Epithelial cell of proximal tubule (primary cell): ENCODE measurements at regions not wholly inside any gene's neighbourhood (a gene's known extent, or its start where the extent isn't known, plus 50 kb on each side); places are given as distances from the start of the nearest gene placed in this dataset.
"Not testable (repeated sequence)": the region's sequence is repeated elsewhere in the genome, so short reads cannot be mapped to it uniquely, and the experiment has no call there.

Experiments used
- DNase-seq: peaks from one replicate; pipeline ENCODE4 v3.0.0-alpha.2; 2011; ENCODE audit warnings: low read depth
- H3K4me3 ChIP-seq: 2 replicates; pipeline ENCODE4 v1.5.1; 2011; ENCODE audit warnings: low read depth, mild to moderate bottlenecking, low read length
- TF ChIP-seq, protein P1 (sequence below): conservative IDR thresholded peaks from 2 replicates; pipeline ENCODE4 v1.5.1; 2012; ENCODE audit warnings: low read depth, mild to moderate bottlenecking, low read length

DNA sequence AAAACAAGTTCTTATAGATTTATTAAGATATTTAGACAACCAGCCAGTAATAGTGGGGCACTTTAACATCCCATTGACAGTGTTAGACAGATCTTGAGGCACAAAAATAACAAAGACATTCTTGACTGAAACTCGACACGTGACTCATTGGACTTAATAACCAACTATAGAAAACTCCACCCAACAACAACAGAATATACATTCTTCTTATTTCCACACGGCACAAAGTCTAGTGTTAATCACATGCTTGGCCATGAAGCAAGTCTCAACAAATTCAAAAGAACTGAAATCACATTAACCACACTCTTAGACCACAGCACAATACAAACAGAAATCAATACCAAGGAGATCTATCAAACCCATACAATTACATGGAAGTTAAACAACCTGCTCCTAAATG lies 138.1 kb downstream of the ARL5B start:
- DNase-seq: no peak
- TF ChIP-seq, protein P1, sequence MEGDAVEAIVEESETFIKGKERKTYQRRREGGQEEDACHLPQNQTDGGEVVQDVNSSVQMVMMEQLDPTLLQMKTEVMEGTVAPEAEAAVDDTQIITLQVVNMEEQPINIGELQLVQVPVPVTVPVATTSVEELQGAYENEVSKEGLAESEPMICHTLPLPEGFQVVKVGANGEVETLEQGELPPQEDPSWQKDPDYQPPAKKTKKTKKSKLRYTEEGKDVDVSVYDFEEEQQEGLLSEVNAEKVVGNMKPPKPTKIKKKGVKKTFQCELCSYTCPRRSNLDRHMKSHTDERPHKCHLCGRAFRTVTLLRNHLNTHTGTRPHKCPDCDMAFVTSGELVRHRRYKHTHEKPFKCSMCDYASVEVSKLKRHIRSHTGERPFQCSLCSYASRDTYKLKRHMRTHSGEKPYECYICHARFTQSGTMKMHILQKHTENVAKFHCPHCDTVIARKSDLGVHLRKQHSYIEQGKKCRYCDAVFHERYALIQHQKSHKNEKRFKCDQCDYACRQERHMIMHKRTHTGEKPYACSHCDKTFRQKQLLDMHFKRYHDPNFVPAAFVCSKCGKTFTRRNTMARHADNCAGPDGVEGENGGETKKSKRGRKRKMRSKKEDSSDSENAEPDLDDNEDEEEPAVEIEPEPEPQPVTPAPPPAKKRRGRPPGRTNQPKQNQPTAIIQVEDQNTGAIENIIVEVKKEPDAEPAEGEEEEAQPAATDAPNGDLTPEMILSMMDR: no peak
- H3K4me3 ChIP-seq: no peak overlapping the region

DNA sequence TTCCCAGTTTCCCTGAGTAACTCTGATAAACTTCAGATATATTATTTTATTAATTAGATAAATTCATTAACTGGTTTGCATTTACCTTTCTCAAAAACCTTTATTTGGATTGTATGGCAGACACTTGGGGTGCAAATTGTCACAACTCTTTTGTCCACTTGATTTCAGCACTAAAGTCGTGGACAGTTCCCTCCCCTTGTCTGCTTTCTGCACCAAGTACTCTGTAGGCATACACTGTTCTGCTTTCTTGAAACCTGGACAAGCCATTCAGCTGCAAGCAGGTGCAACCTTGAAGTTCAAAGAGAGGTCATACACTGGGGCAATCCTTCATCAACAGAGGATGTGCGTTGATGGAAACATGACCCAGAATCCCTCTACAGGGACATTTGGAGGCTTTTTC lies 162.9 kb downstream of the ARL5B start:
- DNase-seq: no peak
- TF ChIP-seq, protein P1: no peak
- no peak overlapping the region for H3K4me3 ChIP-seq

DNA sequence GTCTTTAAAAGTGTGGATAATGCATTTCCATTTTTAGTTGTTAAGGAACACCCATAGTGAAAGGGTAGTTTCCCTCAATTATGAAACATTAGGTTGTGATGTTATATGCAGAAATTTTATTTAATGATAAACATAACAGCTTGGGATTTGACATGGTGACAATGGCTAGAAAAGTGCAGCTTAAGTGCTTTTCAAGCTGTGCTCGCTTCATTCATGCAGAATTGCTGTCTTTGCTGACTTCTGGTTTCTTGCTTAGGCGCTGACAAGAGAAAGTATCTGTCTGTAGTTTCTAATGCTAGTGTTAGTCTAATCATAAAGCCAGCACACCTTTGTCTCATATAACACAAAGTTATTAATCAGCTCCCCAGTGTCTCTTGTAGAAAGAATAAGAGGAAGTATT lies 170.0 kb downstream of the ARL5B start:
- no peak for DNase-seq
- no peak overlapping the region for H3K4me3 ChIP-seq
- TF ChIP-seq, protein P1: no peak

DNA sequence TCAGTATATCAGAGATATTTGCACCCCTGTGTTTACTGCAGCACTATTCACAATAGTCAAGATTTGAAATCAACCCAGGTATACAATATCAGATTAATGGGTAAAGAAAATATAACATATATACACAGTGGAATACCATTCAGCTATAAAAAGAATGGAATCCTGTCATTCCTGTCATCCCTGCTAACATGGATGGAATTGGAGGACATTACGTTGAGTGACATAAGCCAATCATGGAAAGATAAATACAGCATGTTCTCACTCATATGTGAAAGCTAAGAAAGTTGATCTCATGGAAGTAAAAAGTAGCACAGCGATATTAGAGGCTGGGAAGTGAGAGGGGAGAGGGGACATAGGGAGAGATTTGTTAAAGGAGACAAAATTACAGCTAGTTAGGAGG lies 171.0 kb downstream of the ARL5B start:
- TF ChIP-seq, protein P1: no peak
- no peak for DNase-seq
- no peak overlapping the region for H3K4me3 ChIP-seq

DNA sequence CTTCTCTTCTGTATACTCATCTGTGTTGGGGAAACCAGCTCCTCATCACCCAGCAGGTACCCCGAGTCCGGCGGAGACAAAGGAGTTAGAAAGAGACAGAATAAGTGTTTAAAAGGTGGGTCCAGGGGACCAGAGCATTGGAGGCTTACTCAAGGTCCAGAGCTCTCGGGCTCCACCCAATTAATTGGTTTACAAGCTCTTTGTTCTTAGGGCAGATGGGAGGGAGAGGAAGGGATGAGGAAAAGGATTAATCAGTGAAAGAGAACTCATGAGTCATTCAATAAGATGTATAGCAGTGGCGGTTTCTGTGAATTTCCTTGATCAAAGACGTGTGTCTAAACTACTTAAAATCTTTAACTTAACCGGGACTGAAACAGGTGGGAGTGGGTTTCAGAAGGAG lies 192.0 kb upstream of the MALRD1 start:
- DNase-seq, H3K4me3 ChIP-seq: not testable (repeated sequence)

DNA sequence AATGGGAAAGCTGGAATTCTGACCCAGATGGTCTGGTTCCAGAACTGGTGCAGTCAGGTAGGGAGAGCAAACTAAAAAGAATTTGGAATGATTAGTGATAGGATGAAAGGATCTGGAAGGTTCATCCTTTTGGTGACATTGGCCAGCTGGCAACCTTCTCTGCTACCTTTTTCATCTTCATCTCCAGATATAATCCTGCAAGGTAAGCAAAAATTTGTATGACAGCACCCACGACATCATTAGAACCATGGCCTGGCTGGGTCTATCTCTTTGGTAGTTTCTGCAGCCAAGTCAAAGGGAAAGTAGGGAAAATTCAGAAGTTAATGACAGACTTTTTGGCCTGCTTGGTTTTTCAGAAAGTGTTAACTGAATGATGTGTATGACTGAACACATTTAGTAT lies 188.9 kb upstream of the MALRD1 start:
- no peak overlapping the region for H3K4me3 ChIP-seq
- TF ChIP-seq, protein P1: no peak
- no peak for DNase-seq

DNA sequence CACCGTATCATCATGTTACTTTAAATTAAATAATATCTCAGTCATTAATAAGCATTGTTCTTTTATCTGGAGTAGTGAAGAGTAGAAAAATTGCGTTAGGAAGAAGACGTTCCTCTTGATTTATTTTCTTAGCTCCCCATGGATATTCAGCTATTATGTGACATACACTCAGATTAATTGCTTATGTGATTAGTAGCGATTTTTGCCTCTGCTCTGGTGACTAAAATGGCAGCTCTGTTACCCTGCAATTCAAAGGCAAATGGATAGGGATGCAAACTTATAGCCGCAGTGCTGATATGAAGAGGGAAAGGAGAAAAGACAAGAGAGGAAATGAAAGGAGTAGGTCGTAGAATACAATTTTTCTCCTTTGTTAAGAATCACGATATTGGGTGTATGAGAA lies 188.4 kb upstream of the MALRD1 start:
- no peak for DNase-seq
- H3K4me3 ChIP-seq: no peak overlapping the region
- TF ChIP-seq, protein P1: no peak
